ENCODE measurements at regions not wholly inside any gene's neighbourhood (a gene's known extent, or its start where the extent isn't known, plus 50 kb on each side); places are given as distances from the start of the nearest gene placed in this dataset.
A peak's percentile ranks its signal among the peaks of the same experiment; 100 is the strongest.
"Not testable (repeated sequence)": the region's sequence is repeated elsewhere in the genome, so short reads cannot be mapped to it uniquely, and the experiment has no call there.

- no peak for DNase-seq
These were observed 210.3 kb downstream of the SREK1 start for GRCh38 chr5:66354422-66354821.

GRCh38 chr5:66356011-66356565 is 212.0 kb downstream of the SREK1 start:
- DNase-seq: no peak

- no peak for DNase-seq
These were observed 214.6 kb downstream of the SREK1 start for GRCh38 chr5:66358741-66359140.

GRCh38 chr5:66361070-66361469 is 217.0 kb downstream of the SREK1 start:
- no peak for DNase-seq

- no peak for DNase-seq
These were observed 217.9 kb downstream of the SREK1 start for GRCh38 chr5:66362046-66362445.

- no peak for DNase-seq
These were observed 218.6 kb downstream of the SREK1 start for GRCh38 chr5:66362687-66363086.

GRCh38 chr5:66363097-66363496 is 219.0 kb downstream of the SREK1 start:
- no peak for DNase-seq

GRCh38 chr5:66364186-66364585 is 220.1 kb downstream of the SREK1 start:
- DNase-seq: no peak

GRCh38 chr5:66365981-66366380 is 221.9 kb downstream of the SREK1 start:
- no peak for DNase-seq

GRCh38 chr5:66367814-66368541 is 223.9 kb downstream of the SREK1 start:
- DNase-seq: no peak

- DNase-seq: no peak
These were observed 224.7 kb downstream of the SREK1 start for GRCh38 chr5:66368811-66369210.

GRCh38 chr5:66377747-66378146 is 218.4 kb upstream of the MAST4 start:
- DNase-seq: no peak

- DNase-seq: no peak
These were observed 217.8 kb upstream of the MAST4 start for GRCh38 chr5:66378407-66378806.

GRCh38 chr5:66382152-66382551 is 214.0 kb upstream of the MAST4 start:
- DNase-seq: no peak

- DNase-seq: not testable (repeated sequence)
These were observed 191.0 kb upstream of the MAST4 start for GRCh38 chr5:66405145-66405544.

GRCh38 chr5:66406761-66407336 is 189.3 kb upstream of the MAST4 start:
- DNase-seq: peak; percentile 30

GRCh38 chr5:66407765-66408164 is 188.4 kb upstream of the MAST4 start:
- DNase-seq: no peak

- DNase-seq: no peak
These were observed 187.6 kb upstream of the MAST4 start for GRCh38 chr5:66408576-66408975.

GRCh38 chr5:66410122-66410521 is 186.1 kb upstream of the MAST4 start:
- no peak for DNase-seq

- no peak for DNase-seq
These were observed 184.5 kb upstream of the MAST4 start for GRCh38 chr5:66411701-66412100.

- no peak for DNase-seq
These were observed 182.3 kb upstream of the MAST4 start for GRCh38 chr5:66413931-66414330.

GRCh38 chr5:66415208-66415607 is 181.0 kb upstream of the MAST4 start:
- no peak for DNase-seq

GRCh38 chr5:66416698-66417097 is 179.5 kb upstream of the MAST4 start:
- DNase-seq: no peak

GRCh38 chr5:66417781-66418180 is 178.4 kb upstream of the MAST4 start:
- DNase-seq: no peak

GRCh38 chr5:66423484-66423883 is 172.7 kb upstream of the MAST4 start:
- DNase-seq: no peak
